ENCODE measurements at regions not wholly inside any gene's neighbourhood (a gene's known extent, or its start where the extent isn't known, plus 50 kb on each side); places are given as distances from the start of the nearest gene placed in this dataset.

DNA sequence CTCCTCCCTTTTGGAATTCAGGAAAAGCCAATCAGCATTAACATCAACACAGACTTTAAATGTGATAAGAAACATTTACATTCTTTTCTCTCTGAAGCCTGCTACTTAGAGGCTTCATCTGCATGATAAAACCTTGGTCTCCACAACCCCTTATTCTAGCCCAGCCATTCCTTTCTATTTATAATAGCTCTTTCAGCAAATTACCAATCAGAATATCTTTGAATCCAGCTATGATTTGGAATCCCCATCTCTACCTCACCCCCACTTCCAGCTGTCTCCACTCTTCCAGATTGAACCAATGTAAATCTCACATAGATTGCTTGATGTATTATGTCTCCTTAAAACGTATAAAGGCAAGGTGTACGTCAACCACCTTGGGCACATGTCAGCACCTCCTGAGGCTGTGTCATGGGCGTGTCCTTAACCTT is 139.7 kb downstream of the TUSC7 start:
- DNase-seq = no peak

DNA sequence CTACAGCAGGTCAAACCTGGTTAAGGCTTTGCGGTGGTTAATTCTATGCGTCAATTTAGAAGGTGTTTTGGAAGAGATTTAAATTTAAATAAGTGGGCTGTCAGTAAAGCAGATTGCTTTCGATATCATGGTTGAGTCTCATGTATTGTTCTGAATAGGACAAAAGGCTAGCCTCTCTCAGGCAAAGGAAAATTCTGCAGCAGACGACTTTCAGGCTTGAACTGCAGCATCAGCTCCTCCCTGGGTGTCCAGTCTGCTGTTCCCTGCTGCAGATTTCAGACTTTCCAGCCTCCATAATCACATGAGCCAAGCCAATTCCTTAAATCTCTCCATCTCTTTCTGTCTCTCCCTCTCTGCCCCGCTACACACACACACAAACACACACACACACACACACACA is 143.2 kb downstream of the TUSC7 start:
- no peak for DNase-seq

DNA sequence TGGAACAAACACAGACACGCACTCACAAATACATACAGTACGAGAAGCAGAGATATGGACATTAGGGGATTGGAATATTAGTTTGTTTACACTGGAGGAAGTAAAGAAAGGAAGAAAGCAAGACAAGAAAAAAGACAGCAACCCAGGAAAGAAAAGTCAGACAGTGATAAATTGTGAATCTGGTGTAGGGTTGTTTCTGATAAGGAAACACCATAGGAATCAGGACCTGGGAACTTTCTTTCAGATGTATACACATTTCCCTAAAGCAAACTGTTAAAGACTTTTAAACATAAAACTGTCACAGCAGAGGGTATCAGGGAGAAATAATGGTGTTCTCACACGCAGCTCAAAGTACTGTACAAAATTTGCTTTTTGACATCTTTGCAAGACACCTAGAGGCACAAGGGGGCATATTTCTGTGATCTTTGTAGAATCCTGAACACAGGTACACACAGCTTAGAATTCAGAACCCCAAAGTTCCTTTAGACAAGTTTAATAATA is 153.7 kb downstream of the TUSC7 start:
- no peak for DNase-seq

DNA sequence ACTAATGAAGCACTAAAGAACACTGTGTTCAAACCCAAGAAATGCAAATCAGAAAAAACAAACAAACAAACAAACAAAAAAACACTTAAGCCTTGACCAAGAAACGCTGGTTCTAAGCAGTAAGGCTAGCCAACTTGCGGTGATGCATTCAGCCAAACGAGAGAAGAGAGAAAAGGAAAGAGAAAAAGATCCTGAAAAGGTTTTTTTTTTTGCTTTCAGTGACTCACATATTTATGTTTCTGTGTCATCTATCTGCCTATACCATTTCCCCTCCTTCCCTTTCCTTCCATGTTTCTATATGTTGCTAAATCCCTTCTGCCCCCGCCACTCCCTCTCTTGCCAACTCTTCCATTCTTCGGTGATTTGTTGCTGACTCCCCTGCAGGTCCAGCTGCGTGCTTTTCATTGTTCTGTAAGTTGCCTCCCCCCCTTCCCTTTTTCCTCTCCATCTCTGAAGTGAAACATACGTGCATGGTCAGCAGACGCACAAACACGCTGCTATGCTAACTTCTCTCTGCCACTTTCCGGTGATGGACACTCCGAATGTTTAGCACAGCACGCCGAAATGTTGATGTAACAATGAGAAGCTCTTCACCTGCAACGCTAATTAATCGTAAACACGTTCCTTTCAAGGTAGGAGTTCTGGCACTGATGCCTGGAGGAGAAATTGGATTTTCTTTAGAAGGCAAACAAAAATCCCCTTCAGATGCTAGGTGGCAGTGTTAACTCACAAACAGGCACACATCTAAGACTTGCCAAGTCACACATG is 154.4 kb downstream of the TUSC7 start:
- DNase-seq = peak; percentile 35

DNA sequence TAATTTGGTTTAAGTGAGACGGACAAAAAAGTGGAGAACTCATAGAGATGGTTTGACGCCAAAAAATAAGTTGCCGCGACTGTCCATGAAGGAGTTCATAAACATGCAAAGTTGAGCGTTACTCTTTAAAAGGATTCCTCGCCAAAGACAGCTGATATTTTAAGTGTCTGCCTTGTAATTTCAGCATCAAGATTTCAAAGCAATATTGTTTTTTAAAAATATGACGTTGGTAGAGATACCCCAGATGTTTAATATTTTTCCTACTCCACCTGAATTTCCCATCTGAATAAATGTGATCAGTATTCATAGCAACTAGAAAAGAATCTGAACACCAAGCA is 155.0 kb downstream of the TUSC7 start:
- no peak for DNase-seq

DNA sequence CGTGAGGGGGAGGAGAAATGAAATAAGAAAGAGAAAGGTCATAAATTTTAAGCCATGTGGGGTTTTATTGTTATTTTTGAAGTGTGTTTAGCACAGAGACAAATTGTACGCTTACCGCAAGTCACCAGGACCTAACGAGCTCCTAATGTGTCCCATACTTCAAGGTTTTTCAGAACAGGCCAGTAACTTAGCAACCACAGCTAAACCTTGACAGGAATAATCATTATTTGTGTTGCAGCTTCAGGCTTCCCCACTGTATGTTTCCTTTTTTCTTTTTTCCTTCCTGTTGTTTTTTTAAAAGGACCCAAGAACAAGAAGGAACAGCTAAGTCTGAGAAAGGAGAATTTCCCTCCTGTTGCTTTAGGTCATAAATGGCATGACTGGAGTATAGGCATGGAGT is 160.8 kb downstream of the TUSC7 start:
- no peak for DNase-seq

DNA sequence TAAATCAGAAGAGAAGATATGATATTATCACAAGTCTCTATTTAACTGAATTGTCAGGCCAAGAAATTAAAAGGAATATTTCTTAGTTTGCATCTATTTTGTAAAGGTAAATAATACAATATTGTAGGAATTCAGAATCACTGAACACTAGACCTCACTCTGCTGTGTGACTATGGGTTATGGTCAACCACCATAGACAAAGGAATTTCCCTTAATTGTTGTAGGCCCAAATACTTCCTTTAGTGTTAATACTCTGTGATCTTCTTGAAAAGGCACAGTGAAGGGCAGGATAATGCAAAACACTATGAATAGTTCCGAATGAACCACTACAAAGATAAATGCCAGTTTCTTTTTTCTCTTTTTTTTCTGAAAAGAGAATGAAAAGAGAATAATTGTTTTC is 162.3 kb downstream of the TUSC7 start:
- no peak for DNase-seq

DNA sequence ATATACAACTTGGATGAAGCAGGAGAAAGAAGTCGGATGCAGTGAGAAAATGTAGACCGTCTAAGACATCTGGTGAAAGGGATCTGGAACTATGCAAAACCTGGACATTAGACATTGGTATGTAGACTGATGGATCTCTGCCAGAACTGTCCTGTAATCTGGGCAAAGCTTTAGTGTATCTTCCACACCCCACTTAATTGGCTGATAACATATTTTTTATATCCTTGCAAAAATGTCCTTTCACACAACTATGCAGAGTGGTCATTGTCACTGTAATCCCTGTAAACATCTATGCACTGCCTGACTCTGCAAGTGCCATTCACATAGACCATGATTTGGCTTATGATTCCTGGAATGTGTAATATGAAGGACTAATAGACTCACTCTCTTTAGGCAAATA is 163.1 kb downstream of the TUSC7 start:
- DNase-seq = no peak

DNA sequence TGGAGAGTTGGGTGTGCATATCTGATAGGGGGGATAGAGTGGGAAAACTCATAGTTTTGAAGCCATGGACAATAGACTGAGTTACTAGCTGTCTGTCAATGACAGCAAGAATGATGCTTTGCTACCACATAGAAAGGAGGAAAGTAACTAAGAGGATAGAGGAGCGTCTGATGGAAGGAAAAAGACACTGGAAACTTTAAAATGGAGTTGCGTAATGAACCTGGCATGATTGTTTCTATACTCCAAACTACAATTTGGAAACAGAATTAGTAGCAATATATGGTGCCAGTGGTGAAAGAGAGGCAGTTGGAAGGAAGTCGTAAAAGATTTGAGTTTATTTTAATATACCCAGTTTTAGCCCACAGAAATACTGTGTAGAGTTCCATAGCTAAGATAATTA is 163.6 kb downstream of the TUSC7 start:
- no peak for DNase-seq

DNA sequence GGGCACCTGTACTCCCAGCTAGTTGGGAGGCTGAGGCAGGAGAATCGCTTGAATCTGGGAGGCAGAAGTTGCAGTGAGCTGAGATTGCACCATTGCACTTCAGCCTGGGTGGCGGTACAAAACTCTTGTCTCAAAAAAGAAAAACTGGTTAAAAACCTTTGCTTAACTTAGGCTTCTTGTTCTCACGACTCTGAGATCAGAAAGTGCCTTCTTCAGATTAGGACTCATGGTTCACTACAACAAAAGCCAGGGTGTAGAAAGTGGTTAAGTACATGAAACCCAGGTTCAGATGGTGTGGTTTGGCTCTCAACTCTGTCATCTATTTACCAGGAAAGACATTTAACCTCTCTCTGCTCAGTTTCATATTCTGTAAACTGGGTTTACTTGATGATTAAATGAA is 168.4 kb downstream of the TUSC7 start:
- DNase-seq = no peak

DNA sequence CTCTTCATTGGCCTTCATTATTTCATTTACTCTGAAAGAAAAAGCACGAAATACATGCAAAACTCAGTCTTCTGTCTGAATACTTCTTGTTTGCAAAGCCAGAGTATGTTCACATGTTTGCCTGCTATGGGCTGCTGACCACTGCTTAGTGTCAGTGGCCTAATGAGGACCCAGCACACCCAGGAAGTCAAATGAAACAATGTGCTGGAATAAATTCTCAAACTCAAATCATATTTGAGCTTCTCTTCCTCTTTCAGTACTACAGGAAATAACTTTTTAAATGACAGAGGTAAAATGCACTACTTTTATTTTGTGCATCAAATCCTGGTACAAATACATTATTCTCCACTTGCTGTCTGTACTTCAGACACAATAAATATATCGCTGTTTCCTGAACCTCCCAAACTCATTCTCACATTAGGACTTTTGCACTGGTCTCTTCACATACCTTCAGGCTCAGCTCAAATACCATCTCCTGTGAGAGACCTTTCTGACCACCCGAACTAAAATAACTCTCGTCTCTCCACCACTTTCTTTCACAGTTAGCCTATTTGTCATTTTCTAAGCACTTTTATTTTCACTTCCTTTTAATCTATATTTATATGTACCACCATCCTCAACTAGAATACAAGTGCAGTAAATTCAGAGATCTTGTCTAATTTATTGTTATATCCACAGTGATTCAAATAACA is 176.8 kb downstream of the TUSC7 start:
- DNase-seq = no peak

DNA sequence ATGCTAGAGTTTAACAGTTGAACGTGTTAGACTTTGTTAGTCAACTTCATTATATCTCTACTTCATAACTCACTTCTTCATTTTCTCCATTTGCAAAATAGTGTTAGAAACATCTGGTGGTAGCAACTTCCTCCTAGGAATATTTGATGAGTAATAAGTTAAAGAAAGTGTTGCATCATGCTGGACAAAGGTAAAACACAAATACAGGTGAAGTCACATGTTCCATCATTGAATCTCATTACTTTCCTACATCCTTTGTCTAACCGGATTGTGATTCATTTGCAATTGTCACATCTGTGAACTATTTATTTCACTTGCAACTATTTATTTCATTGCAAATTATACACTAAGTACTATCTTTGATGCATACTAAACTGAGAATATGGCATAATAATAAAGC is 186.5 kb downstream of the TUSC7 start:
- no peak for DNase-seq

DNA sequence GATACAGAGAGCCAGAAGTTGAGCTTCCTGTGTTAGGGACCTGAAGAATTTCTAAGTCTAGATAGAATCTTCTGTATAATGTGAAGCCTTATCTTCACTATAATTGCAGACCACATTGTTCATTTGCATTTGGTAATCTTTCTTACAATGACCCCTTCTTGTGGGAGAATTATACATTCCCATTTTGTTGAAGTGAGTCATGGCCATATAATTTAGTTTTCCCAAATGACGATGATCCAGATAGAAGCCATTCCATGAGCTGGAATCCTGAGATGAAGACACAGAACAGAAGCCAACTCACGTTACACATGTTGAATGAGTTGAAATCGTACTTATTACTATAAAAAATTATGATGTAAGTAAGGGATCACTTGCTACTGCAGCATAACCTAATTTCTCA is 187.8 kb downstream of the TUSC7 start:
- DNase-seq = no peak

DNA sequence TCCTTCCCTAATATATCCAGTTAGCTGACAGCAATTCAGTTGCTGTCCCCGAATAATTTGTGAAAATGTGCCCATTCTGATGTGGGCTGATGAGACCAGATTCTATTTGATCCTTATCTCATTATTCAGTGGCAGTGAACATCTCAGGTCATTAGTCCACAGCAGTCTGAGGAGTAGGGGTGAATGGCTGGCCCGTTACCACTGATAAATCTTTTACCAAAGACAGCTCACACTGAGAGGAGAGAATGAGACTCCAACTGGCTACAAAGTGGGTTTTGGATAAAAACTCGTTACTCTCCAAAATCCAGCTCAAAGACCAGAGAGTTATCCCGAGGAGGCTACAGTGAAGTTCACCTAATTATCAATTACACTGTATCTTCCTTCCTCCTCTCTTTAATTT is 189.7 kb downstream of the TUSC7 start:
- DNase-seq = no peak

DNA sequence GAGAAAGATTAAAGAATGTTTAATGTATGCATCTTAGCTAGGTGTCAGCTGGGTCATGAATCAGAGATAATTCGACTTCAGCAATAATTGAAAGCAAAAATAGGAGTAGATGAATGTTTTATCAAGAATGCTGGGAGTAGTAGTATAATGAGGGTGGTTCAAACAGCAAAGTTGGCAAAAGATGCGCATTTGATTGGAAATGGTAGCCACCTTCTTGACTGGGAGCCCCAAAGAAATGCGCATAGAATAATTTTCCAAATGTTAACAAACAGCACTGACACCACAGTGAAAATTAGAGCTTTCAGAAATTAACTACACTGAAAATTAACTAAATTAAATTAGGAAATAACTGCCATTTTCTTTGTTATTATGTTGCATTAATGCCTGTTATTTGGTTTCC is 195.8 kb downstream of the TUSC7 start:
- DNase-seq = no peak

DNA sequence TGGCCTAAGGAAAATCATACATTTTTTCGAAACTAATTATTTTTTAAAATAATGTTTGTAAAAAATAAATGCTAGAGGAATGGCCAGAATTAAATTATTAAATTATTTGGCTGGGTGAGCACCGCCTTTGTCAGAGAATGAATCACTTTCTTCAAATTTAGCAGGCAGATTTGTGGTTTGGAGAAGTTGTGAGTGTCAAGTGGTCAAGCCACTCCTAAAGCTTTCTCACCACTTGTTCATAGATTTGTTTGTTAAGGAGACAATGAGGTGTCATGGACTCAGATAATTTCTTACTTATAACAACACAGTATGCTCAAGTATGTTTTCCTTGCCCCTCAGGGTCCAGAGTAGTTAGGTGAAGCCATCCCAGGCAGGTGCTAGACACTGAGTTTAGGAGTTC is 196.2 kb downstream of the TUSC7 start:
- DNase-seq = no peak

DNA sequence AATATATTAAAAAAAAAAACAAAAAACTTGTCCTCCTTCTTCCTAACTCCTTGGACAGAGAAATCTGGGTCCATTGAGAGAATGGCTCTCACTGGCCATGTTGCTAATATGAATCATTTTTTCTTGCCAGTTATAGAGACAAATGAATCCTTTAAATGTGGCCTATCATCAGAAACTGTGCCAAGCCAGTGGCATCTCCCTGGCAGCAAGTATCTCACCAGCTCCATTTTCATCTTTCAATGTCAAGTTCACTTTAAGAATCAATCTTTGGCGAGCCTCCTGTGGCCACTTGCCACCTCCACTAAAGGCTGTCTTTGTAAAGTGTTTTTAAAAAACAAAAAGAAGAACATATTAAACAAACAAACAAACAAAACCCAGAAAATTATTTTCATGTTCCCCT is 202.5 kb downstream of the TUSC7 start:
- no peak for DNase-seq

DNA sequence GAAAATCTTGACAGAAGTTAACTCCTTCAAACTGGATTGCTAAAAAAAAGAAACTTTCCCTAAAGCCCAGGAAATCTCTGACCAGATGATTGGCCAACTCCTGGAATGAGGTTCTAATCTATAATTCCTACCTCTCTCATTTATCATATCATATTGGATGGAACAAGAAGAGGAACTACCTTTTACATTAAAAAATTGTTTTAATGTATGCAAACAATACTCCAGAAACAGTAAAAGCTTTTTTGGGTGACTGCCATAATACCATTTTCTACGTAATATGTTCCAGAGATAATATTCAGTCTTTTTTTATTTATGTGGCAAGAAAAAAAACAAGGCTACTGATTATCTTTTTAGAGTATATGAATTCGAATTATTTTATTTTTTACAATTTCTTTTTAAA is 204.4 kb downstream of the TUSC7 start:
- DNase-seq = no peak

DNA sequence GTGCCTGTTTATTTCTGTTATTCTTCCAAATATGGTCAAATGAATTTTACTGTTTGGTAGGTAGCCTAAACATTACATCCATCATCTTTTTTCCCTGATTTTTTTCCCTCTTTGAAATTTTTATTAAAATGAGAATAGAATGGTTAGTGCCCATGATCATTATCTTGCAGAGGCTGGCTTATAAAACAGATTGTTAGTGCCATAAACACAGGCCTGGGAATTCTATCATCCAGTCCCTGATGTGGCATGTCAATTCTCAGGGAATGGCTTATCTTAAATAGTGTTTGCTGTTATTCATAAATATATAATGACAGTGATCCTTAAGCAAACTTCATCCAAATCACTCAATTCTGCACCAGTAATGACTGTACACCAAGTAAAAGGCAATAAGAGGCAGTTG is 207.3 kb downstream of the TUSC7 start:
- no peak for DNase-seq

DNA sequence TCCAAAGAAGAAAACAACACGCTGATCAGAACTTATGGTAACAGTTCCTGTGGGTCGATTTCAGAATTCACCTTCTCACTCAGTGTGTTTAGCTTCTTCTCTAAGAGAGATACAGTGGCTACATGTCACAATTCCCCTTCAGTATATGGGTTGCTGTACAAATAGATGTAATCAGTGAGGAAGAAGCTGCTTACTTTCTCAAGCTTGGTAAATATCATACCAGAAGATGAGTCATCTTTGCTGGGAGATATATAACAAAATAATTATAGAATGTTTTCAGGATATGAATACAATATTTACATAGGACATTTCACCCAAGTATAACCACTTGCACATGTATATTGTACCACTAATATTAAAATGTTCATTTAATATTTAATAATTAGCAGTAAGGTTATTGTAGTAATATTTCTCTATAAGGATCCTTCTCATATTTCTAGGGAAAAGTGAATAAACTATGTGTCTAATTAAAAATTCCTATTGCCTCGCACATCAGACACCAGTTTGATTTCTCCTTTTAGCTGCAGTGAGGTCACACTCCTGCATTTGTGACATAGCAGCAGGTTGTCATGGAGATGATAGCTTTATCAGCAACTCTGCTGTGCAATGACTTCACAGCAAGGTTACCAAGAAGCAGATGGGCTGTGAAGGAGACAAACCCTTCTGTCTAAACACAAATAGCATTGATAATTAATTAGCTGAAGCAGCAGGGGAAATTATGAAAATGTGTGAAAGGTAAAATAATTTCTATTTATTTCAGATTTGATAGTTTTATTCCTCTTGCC is 211.4 kb downstream of the TUSC7 start:
- DNase-seq = no peak

DNA sequence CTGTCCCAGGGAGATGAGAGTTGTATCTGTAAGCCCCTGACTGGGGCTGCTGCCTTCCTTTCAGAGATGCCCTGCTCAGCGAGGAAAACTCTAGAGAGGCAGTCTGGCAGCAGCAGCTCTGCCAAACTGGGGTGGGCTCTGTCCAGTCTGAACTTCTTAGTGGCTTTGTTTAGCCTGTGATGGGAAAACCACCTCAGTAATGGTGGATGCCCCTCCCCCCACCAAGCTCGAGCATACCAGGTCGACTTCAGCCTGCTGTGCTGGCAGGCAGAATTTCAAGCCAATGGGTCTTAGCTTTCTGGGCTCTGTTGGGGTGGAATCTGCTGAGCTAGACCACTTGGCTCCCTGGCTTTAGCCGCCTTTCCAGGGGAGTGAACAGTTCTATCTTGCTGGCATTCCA is 218.3 kb downstream of the TUSC7 start:
- DNase-seq = no peak

DNA sequence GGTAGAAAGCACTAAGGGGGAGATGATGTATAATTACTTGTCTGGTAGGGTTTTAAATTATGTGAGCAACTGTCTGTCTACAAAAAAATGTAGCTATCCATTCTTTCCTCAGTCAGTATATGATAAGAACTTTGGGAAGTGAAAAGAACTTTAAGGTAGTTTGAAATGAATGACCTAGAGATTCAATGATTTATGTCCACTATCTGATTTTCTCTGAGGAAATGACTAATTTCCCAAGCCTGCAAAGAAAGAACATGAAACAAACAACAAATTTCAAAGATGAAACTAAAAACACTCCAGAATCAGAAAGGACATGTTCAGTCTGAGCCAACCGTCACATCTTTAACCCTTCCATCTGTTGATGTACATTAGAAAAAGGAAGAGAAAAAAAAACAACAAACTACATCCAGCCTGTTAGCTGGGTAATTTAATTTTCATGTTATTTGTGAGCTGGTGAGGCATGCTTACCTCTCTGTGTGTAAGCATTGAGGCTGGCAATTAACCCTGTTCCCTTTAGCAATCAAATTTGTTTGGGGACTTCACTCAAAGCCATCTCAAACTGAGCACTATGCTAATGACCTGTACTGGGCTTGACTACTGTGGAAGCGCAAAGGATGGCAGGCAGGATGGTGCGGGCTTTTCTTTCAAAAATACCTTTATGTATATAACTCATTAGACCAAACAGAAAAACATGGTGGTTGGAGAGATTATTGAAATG is 220.1 kb downstream of the TUSC7 start:
- no peak for DNase-seq

DNA sequence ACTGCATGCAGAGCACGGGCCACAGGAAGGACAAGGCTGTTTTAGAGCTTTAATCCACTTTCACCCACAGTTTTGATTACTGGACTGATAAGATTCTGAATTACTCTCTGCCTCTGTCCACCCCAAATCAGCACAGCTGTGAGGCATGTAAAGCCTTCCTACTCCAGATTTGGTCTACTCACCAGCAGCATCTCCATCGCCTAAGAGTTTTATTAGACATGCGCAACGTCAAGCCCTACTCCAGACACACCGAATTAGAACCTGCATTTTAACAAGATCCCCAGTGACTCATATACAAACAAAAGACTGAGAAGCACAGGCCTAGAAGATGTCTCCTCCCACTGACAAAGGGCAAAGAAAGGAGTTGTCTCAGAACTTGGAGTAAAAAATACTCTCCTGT is 221.2 kb downstream of the TUSC7 start:
- DNase-seq = no peak

Data from NCI-H526 treated with DMSO at 0.1 percent for 48 hours (cell line).